Thyroid gland (tissue), 4 donors: ENCODE measurements at regions not wholly inside any gene's neighbourhood (a gene's known extent, or its start where the extent isn't known, plus 50 kb on each side); places are given as distances from the start of the nearest gene placed in this dataset.

Experiments used
- DNase-seq, 2 donors: peaks; one replicate each; pipeline ENCODE4 v3.0.0-alpha.2; 2019
- H3K27ac ChIP-seq, 3 donors: fragments of 200-600 bp; sonication (generic); 1 replicate in 2 of 3; 2 replicates in 1 of 3; pipeline ENCODE4 v1.5.1; 2016 to 2019; ENCODE audit warnings: mild to moderate bottlenecking in 1 of 3, moderate library complexity in 1 of 3
- H3K27me3 ChIP-seq: fragments of 200-600 bp; sonication (generic); one replicate; pipeline ENCODE4 v1.5.1; 2019
- H3K36me3 ChIP-seq, 2 donors: fragments of 200-600 bp; sonication (generic); one replicate each; pipeline ENCODE4 v1.5.1; 2016 to 2019
- H3K4me1 ChIP-seq, 2 donors: fragments of 200-600 bp; sonication (generic); one replicate each; pipeline ENCODE4 v1.5.1; 2017 to 2019
- H3K4me3 ChIP-seq, 3 donors: fragments of 200-600 bp; sonication (generic); replicated peaks in 1 of 3; 1 replicate in 2 of 3; 2 replicates in 1 of 3; pipeline ENCODE4 v1.5.1; 2016; ENCODE audit warnings: mild to moderate bottlenecking in 1 of 3
- H3K9me3 ChIP-seq: fragments of 200-600 bp; sonication (generic); one replicate; pipeline ENCODE4 v1.5.1; 2017
- CTCF ChIP-seq, 6 experiments: fragments of 200-600 bp in 3 of 6; fragments of 450-650 bp in 3 of 6; sonication (generic) in 3 of 6; IDR thresholded peaks; one replicate each; pipeline ENCODE4 v1.5.1; 2016 to 2019; ENCODE audit warnings: antibody characterized with exemption in 6 of 6, mild to moderate bottlenecking in 2 of 6, inconsistent platforms in 1 of 6, moderate library complexity in 1 of 6
- POLR2A ChIP-seq, 2 donors: fragments of 450-650 bp; IDR thresholded peaks; one replicate each; pipeline ENCODE4 v1.6.1; 2017; ENCODE audit warnings: antibody characterized with exemption in 2 of 2, mild to moderate bottlenecking in 2 of 2, moderate library complexity in 1 of 2
- WGBS, 2 donors: methylation state at CpG; one replicate each; pipeline ENCODE4 v1.1.5; 2017; 5-methylcytosine and 5-hydroxymethylcytosine counted together
- intact Hi-C: fragments of 100-400 bp; cut with DNase I; formaldehyde crosslinking; loops from one replicate; pipeline ENCODE4 v1.15.1; 2023

- H3K27me3 ChIP-seq = no peaks in the 10 kb centered on the region
- H3K4me3 ChIP-seq = no peak overlapping the region
- no peak overlapping the region for H3K27ac ChIP-seq
- no peaks in the 10 kb centered on the region for H3K36me3 ChIP-seq
- no peaks in the 10 kb centered on the region for H3K9me3 ChIP-seq
- no peaks in the 10 kb centered on the region for H3K4me1 ChIP-seq
- 93 to 94% methylated on average over 4 of the region's 4 CpGs for WGBS, 2 donors
- intact Hi-C loops = no loop called here
- TF ChIP-seq CTCF (IDR thresholded peaks at IDR 0.05) (no peak), POLR2A (IDR thresholded peaks at IDR 0.05) (no peak)
- DNase-seq = no peak
Measured at GRCh38 chr3:162842549-162843216, 1346.1 kb downstream of the OTOL1 start.

- Histone ChIP-seq H3K9me3 (no peaks in the 10 kb centered on the region), H3K4me3 (no peak overlapping the region), H3K27ac (no peak overlapping the region), H3K27me3 (no peaks in the 10 kb centered on the region), H3K4me1 (no peaks in the 10 kb centered on the region), H3K36me3 (no peaks in the 10 kb centered on the region)
- TF ChIP-seq POLR2A (IDR thresholded peaks at IDR 0.05) = no peak
- no peak for TF ChIP-seq CTCF (IDR thresholded peaks at IDR 0.05)
- 65 to 73% methylated on average over 6 of the region's 6 CpGs for WGBS, 2 donors
- intact Hi-C loops = no loop called here
- DNase-seq = no peak
Measured at GRCh38 chr3:162845918-162846317, 1349.3 kb downstream of the OTOL1 start.

GRCh38 chr3:162847511-162847910 lies 1350.9 kb downstream of the OTOL1 start:
- Histone ChIP-seq H3K27me3 (no peaks in the 10 kb centered on the region), H3K27ac (no peak overlapping the region), H3K4me3 (no peak overlapping the region), H3K36me3 (no peaks in the 10 kb centered on the region), H3K4me1 (no peaks in the 10 kb centered on the region), H3K9me3 (no peaks in the 10 kb centered on the region)
- no peak for TF ChIP-seq POLR2A (IDR thresholded peaks at IDR 0.05)
- TF ChIP-seq CTCF (IDR thresholded peaks at IDR 0.05) = no peak
- DNase-seq = no peak
- intact Hi-C loops = no loop called here

- intact Hi-C loops = no loop called here
- TF ChIP-seq POLR2A (IDR thresholded peaks at IDR 0.05) (no peak), CTCF (IDR thresholded peaks at IDR 0.05) (no peak)
Measured at GRCh38 chr3:162863579-162863978, 1367.0 kb downstream of the OTOL1 start.

GRCh38 chr3:162865466-162865865 lies 1368.9 kb downstream of the OTOL1 start:
- DNase-seq = no peak
- H3K27ac ChIP-seq = no peak overlapping the region
- no peaks in the 10 kb centered on the region for H3K9me3 ChIP-seq
- 16 to 25% methylated on average over 1 of the region's 1 CpG for WGBS, 2 donors
- H3K27me3 ChIP-seq = no peaks in the 10 kb centered on the region
- no peak overlapping the region for H3K4me3 ChIP-seq
- H3K4me1 ChIP-seq = no peaks in the 10 kb centered on the region
- intact Hi-C loops = no loop called here
- TF ChIP-seq POLR2A (IDR thresholded peaks at IDR 0.05) (no peak), CTCF (IDR thresholded peaks at IDR 0.05) (no peak)
- no peaks in the 10 kb centered on the region for H3K36me3 ChIP-seq

More at GRCh38 chr3:162863579-162863978, 1367.0 kb downstream of the OTOL1 start:
- no peak for DNase-seq
- no peak overlapping the region for H3K4me3 ChIP-seq
- 93 to 98% methylated on average over 1 of the region's 1 CpG for WGBS, 2 donors
- H3K27ac ChIP-seq = no peak overlapping the region
- H3K27me3 ChIP-seq = no peaks in the 10 kb centered on the region
- H3K9me3 ChIP-seq = no peaks in the 10 kb centered on the region
- no peaks in the 10 kb centered on the region for H3K36me3 ChIP-seq
- no peaks in the 10 kb centered on the region for H3K4me1 ChIP-seq
